ENCODE measurements at regions not wholly inside any gene's neighbourhood (a gene's known extent, or its start where the extent isn't known, plus 50 kb on each side); places are given as distances from the start of the nearest gene placed in this dataset.
A peak's percentile ranks its signal among the peaks of the same experiment; 100 is the strongest.

DNA sequence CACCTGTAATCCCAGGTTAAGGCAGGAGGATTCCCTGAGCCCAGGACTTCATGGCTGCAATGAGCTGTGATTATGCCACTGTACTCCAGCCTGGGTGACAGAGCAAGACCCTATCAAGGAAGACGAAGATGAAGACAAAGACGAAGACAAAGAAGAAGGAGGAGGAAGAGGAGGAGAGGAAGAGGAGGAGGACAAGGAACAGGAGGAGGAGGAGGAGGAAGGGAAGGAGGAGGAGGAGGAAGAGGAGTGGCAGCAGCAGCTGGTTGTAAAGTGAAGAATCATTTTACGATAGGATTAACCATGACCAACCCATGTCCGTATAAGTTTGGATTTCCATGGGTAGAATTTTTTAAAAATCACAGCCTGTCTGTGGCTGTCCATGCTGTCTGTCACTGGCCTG lies 316.8 kb upstream of the TNRC6C start:
- Histone ChIP-seq H3K9me3 (no peaks in the 10 kb centered on the region), H3K4me3 (no peak overlapping the region), H3K27me3 (peaks cover 0 to 7% (median 5%) of the 10 kb centered on the region in 7 donors), H3K36me3 (no peaks in the 10 kb centered on the region), H3K4me1 (peaks cover 0 to 14% (median 0%) of the 10 kb centered on the region in 9 donors), H3K27ac (no peak overlapping the region)
- WGBS, 2 donors = 64 to 87% methylated on average over 4 of the region's 4 CpGs
- DNase-seq (no peak), ATAC-seq (no peak)
- intact Hi-C loops (cut with DNase I) = no loop called here
- TF ChIP-seq, protein P1, sequence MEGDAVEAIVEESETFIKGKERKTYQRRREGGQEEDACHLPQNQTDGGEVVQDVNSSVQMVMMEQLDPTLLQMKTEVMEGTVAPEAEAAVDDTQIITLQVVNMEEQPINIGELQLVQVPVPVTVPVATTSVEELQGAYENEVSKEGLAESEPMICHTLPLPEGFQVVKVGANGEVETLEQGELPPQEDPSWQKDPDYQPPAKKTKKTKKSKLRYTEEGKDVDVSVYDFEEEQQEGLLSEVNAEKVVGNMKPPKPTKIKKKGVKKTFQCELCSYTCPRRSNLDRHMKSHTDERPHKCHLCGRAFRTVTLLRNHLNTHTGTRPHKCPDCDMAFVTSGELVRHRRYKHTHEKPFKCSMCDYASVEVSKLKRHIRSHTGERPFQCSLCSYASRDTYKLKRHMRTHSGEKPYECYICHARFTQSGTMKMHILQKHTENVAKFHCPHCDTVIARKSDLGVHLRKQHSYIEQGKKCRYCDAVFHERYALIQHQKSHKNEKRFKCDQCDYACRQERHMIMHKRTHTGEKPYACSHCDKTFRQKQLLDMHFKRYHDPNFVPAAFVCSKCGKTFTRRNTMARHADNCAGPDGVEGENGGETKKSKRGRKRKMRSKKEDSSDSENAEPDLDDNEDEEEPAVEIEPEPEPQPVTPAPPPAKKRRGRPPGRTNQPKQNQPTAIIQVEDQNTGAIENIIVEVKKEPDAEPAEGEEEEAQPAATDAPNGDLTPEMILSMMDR (IDR thresholded peaks at IDR 0.05) = no peak

DNA sequence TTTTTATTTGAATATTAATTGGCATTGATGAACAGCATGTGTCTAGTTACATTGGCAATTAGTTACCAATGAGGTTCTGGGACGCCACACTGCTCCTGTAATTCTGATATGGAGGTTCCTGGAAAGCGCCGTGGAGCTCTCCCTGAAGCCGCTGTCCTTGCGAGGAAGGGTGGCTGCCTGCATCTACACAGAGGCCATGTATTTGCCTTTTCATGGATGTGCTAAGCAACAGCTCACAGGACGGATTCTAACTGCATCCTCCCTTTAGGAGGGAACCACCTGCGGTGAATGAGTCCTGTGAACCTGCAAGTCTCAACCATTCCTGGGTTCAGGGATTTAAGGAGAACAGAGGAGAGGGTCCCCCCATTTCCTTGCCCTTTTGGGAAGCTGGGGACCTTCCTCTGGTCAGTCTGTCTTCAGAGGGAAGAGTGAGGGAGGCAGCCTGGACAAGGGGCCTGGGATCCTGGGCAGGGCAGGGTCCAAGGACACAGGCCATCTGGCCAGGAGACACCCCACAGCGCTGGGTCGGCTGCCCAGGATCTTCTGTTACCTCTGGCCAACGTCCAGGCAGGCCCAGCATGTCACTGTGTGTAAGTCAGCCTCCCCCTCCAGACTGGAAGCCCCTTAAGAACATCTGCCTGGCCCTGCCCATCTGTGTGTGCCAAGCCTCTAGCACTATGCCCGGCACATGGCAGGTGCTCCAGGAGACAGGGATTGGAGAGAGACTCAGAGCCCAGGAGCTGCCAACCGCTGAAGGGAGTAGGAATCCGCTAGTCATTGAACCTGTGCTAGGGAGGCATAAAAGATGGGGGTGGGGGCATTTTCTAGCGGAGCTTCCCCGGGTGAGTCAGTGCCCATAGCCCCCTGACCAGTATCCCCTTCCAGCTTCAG lies 314.1 kb upstream of the TNRC6C start:
- H3K9me3 ChIP-seq = peaks cover 0 to 14% (median 0%) of the 10 kb centered on the region in 11 donors
- H3K27ac ChIP-seq = no peak overlapping the region
- ATAC-seq (peak in 2 of 8 donors; percentile 17 to 26), DNase-seq (no peak)
- TF ChIP-seq, protein P1 (IDR thresholded peaks at IDR 0.05) = no peak
- no peaks in the 10 kb centered on the region for H3K27me3 ChIP-seq
- H3K4me1 ChIP-seq = peaks cover 0 to 10% (median 0%) of the 10 kb centered on the region in 9 donors
- H3K4me3 ChIP-seq = no peak overlapping the region
- WGBS, 2 donors = 75 to 85% methylated on average over 15 of the region's 15 CpGs
- intact Hi-C loops (cut with DNase I) = no loop called here
- no peaks in the 10 kb centered on the region for H3K36me3 ChIP-seq

GRCh38 chr17:77645072-77646045 lies 313.1 kb upstream of the TNRC6C start:
- Histone ChIP-seq H3K9me3 (peaks cover 0 to 17% (median 0%) of the 10 kb centered on the region in 11 donors), H3K36me3 (no peaks in the 10 kb centered on the region), H3K27ac (no peak overlapping the region), H3K27me3 (no peaks in the 10 kb centered on the region), H3K4me3 (peak overlapping the region in 4 of 10 donors; percentile 4 to 31 (median 20)), H3K4me1 (peaks cover 0 to 10% (median 0%) of the 10 kb centered on the region in 9 donors)
- DNase-seq (no peak), ATAC-seq (peak in 4 of 8 donors; percentile 16 to 46 (median 32))
- TF ChIP-seq, protein P1 (IDR thresholded peaks at IDR 0.05) = peak in 2 of 9 donors; percentile 10 to 29
- intact Hi-C loops (cut with DNase I) = no loop called here
- WGBS, 2 donors = 53 to 54% methylated on average over 28 of the region's 28 CpGs

DNA sequence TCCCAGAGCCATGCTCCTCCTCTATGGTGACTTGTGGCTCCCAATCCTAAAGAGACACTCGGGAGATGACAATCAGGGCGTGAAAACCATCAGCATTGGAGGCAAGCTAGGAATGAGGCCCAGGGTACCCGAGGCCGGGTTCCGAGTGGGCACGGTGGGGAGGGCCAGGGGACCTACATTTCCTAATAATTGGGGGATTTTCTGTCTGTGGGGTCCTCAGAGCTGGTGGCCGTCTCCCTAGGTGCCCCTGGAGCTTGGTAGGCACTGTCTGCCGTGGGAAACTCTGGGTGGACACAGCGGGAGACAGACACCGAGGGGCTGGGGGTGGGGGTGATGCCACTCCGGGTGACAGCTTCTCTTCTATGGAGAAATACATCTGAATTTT lies 312.5 kb upstream of the TNRC6C start:
- TF ChIP-seq, protein P1 (IDR thresholded peaks at IDR 0.05) = no peak
- H3K27ac ChIP-seq = no peak overlapping the region
- WGBS, 2 donors = 80 to 91% methylated on average over 11 of the region's 11 CpGs
- H3K9me3 ChIP-seq = peaks cover 0 to 17% (median 0%) of the 10 kb centered on the region in 11 donors
- intact Hi-C loops (cut with DNase I) = no loop called here
- DNase-seq = no peak
- no peak overlapping the region for H3K4me3 ChIP-seq
- no peaks in the 10 kb centered on the region for H3K27me3 ChIP-seq
- peaks cover 0 to 10% (median 0%) of the 10 kb centered on the region in 9 donors for H3K4me1 ChIP-seq
- no peaks in the 10 kb centered on the region for H3K36me3 ChIP-seq
- ATAC-seq = no peak
